ENCODE measurements at regions not wholly inside any gene's neighbourhood (a gene's known extent, or its start where the extent isn't known, plus 50 kb on each side); places are given as distances from the start of the nearest gene placed in this dataset.

DNA sequence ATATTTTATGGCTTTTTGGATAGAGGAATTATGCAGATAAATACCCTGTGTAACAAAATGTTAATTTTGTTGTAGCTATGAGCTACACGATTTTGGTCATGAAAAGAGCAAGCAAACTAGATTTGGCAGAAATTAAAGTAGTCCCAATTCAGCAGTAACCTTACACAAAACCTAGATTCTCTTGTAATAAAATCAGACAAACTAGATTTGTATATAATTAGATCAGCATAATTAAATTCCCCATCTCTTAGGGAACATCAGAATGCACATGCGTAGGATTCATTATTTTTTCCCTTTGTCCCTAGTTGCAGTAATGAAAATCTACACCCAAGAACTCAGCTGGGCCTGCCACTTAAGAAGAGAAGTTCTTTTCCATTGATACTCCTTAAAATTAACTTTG is 1879.2 kb upstream of the CDH9 start:
- TF ChIP-seq, protein P1, sequence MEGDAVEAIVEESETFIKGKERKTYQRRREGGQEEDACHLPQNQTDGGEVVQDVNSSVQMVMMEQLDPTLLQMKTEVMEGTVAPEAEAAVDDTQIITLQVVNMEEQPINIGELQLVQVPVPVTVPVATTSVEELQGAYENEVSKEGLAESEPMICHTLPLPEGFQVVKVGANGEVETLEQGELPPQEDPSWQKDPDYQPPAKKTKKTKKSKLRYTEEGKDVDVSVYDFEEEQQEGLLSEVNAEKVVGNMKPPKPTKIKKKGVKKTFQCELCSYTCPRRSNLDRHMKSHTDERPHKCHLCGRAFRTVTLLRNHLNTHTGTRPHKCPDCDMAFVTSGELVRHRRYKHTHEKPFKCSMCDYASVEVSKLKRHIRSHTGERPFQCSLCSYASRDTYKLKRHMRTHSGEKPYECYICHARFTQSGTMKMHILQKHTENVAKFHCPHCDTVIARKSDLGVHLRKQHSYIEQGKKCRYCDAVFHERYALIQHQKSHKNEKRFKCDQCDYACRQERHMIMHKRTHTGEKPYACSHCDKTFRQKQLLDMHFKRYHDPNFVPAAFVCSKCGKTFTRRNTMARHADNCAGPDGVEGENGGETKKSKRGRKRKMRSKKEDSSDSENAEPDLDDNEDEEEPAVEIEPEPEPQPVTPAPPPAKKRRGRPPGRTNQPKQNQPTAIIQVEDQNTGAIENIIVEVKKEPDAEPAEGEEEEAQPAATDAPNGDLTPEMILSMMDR (IDR thresholded peaks at IDR 0.05): no peak
- no peak for TF ChIP-seq POLR2A (IDR thresholded peaks at IDR 0.05)
- 87 to 91% methylated on average over 2 of the region's 2 CpGs for WGBS, 2 donors
- H3K27me3 ChIP-seq: no peaks in the 10 kb centered on the region
- H3K4me3 ChIP-seq: no peak overlapping the region
- H3K9me3 ChIP-seq: no peaks in the 10 kb centered on the region
- no peaks in the 10 kb centered on the region for H3K36me3 ChIP-seq (ENCODE audit: low read depth, missing control alignments)
- H3K27ac ChIP-seq: no peak overlapping the region
- H3K4me1 ChIP-seq: no peaks in the 10 kb centered on the region
- intact Hi-C loops (cut with DNase I; ENCODE audit: low total_unique reads): no loop called here
- no peak for DNase-seq

DNA sequence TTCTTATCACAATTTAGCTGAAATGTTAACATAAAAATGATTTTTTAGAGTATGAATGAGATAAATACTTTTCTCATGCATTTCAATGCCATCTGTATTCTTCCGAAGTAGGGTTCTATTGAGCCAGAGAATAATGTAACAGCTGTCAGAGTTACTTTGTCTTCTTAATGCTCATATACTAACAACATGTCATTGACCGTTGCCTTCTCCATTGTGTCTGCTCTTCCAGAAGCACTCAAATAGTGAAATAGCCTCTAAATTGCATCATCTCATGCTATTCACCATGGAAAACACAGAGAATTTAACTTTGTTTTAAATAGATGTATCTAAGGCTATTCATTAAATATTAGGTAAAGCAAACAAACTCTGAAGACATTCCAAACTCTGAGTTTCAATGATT is 1875.9 kb upstream of the CDH9 start:
- H3K36me3 ChIP-seq (ENCODE audit: low read depth, missing control alignments): no peaks in the 10 kb centered on the region
- H3K4me3 ChIP-seq: no peak overlapping the region
- no peaks in the 10 kb centered on the region for H3K4me1 ChIP-seq
- no peak for DNase-seq
- intact Hi-C loops (cut with DNase I; ENCODE audit: low total_unique reads): no loop called here
- H3K9me3 ChIP-seq: no peaks in the 10 kb centered on the region
- 81 to 90% methylated on average over 2 of the region's 2 CpGs for WGBS, 2 donors
- TF ChIP-seq, protein P1 (IDR thresholded peaks at IDR 0.05): no peak
- no peak for TF ChIP-seq POLR2A (IDR thresholded peaks at IDR 0.05)
- H3K27me3 ChIP-seq: no peaks in the 10 kb centered on the region
- H3K27ac ChIP-seq: no peak overlapping the region

GRCh38 chr5:28903643-28904042 is 1865.3 kb upstream of the CDH9 start:
- Histone ChIP-seq H3K4me1 (no peaks in the 10 kb centered on the region), H3K36me3 (ENCODE audit: low read depth, missing control alignments) (no peaks in the 10 kb centered on the region), H3K27ac (no peak overlapping the region), H3K9me3 (no peaks in the 10 kb centered on the region), H3K27me3 (no peaks in the 10 kb centered on the region), H3K4me3 (no peak overlapping the region)
- TF ChIP-seq POLR2A (IDR thresholded peaks at IDR 0.05): no peak
- TF ChIP-seq, protein P1 (IDR thresholded peaks at IDR 0.05): no peak
- intact Hi-C loops (cut with DNase I; ENCODE audit: low total_unique reads): no loop called here
- no peak for DNase-seq

DNA sequence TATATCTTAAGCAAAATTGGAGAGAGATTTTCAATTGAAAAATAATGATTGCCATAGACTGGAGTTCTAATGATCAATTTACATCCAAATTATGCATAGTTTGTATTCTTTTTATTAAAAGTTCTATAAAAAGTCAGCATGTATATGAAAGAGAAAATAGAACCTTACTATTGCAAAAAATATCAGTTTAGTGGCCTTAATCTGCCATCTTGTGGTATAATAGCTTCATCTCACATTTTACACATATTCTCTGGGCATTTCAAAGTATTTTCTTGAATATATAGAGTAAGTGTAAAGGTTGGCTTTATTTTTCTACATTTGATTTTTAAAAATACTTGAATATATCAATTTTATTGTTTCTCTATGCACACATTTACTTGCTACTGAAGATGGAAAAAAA is 1858.6 kb upstream of the CDH9 start:
- no peaks in the 10 kb centered on the region for H3K9me3 ChIP-seq
- DNase-seq: no peak
- no peak overlapping the region for H3K27ac ChIP-seq
- intact Hi-C loops (cut with DNase I; ENCODE audit: low total_unique reads): no loop called here
- H3K4me3 ChIP-seq: no peak overlapping the region
- TF ChIP-seq, protein P1 (IDR thresholded peaks at IDR 0.05): no peak
- TF ChIP-seq POLR2A (IDR thresholded peaks at IDR 0.05): no peak
- no peaks in the 10 kb centered on the region for H3K27me3 ChIP-seq
- no peaks in the 10 kb centered on the region for H3K4me1 ChIP-seq
- H3K36me3 ChIP-seq (ENCODE audit: low read depth, missing control alignments): no peaks in the 10 kb centered on the region

GRCh38 chr5:28880936-28881335 is 1842.5 kb upstream of the CDH9 start:
- Histone ChIP-seq H3K4me1 (no peaks in the 10 kb centered on the region), H3K4me3 (no peak overlapping the region), H3K27me3 (no peaks in the 10 kb centered on the region), H3K27ac (no peak overlapping the region), H3K9me3 (no peaks in the 10 kb centered on the region), H3K36me3 (ENCODE audit: low read depth, missing control alignments) (no peaks in the 10 kb centered on the region)
- WGBS, 2 donors: 90 to 100% methylated on average over 1 of the region's 1 CpG
- intact Hi-C loops (cut with DNase I; ENCODE audit: low total_unique reads): no loop called here
- TF ChIP-seq, protein P1 (IDR thresholded peaks at IDR 0.05): no peak
- no peak for TF ChIP-seq POLR2A (IDR thresholded peaks at IDR 0.05)
- DNase-seq: no peak

All from testis (tissue), 2 donors.